ENCODE measurements at regions not wholly inside any gene's neighbourhood (a gene's known extent, or its start where the extent isn't known, plus 50 kb on each side); places are given as distances from the start of the nearest gene placed in this dataset.
A peak's percentile ranks its signal among the peaks of the same experiment; 100 is the strongest.
"Not testable (repeated sequence)": the region's sequence is repeated elsewhere in the genome, so short reads cannot be mapped to it uniquely, and the experiment has no call there.

DNA sequence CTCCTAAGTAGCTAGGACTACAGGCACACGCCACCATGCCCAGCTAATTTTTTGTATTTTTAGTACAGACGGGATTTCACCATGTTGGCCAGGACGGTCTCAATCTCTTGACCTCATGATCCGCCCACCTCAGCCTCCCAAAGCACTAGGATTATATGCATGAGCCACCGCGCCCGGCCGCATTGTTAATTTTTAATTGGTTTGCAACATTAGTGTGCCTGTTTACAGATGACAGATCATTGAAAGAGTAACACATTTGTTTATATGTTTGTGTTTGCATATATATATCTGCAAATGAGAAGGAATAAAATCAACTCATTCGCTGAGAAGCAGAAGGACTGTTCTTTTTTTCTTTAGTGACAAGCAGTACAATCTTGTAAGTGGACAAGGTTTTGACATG lies 152.2 kb upstream of the FNDC3A start:
- H3K4me1 ChIP-seq (ENCODE audit: control insufficient read depth in 1 of 2, extremely low read depth in 1 of 2, insufficient read depth in 2 of 2, low read length in 2 of 2); CTCF ChIA-PET: not testable (repeated sequence)

DNA sequence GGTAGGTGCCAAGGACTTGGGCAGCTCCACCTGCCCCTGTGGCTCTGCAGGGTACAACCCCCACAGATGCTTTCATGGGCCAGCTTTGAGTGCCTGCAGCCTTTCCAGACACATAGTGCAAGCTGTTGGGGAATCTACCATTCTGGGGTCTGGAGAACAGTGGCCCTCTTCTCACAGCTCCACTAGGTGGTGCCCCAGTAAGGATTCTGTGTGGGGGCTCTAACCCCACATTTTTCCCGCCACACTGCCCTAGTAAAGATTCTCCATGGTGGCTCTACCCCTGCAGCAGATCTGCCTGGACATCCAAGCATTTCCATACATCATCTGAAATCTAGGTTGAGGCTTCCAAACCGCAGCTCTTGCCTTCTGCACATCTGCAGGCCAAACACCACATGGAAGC lies 149.7 kb upstream of the FNDC3A start:
- ChIA-PET POLR2A (no interaction called here), CTCF (no interaction called here)
- Mint-ChIP-seq H3K36me3 (peaks cover 8% of the 10 kb centered on the region), H3K4me1 (peaks cover 17 to 24% (median 22%) of the 10 kb centered on the region in 3 donors), H3K4me3 (no peak overlapping the region), H3K9me3 (peaks cover 7 to 11% (median 10%) of the 10 kb centered on the region in 3 donors), H3K27ac (no peak overlapping the region), H3K27me3 (no peaks in the 10 kb centered on the region)
- ATAC-seq (replicated peaks in 1 of 4) = no peak
- Histone ChIP-seq H3K4me3 (ENCODE audit: control insufficient read depth in 1 of 2, extremely low read depth in 1 of 2, low read length in 1 of 2) (no peak overlapping the region), H3K27me3 (replicated peaks in 1 of 2; ENCODE audit: control insufficient read depth in 2 of 2, extremely low read depth in 1 of 2, insufficient read depth in 2 of 2, low read length in 1 of 2) (no peaks in the 10 kb centered on the region), H3K4me1 (ENCODE audit: control insufficient read depth in 1 of 2, extremely low read depth in 1 of 2, insufficient read depth in 2 of 2, low read length in 2 of 2) (peaks cover 0 to 4% of the 10 kb centered on the region in 2 experiments), H3K9me3 (no peaks in the 10 kb centered on the region), H3K36me3 (ENCODE audit: control insufficient read depth in 2 of 2, extremely low read depth in 1 of 2, insufficient read depth in 1 of 2, low read length in 1 of 2) (no peaks in the 10 kb centered on the region), H3K27ac (ENCODE audit: low read length) (no peak overlapping the region)
- DNase-seq = no peak
- WGBS (ENCODE audit: insufficient coverage) = 90% methylated on average over 2 of the region's 2 CpGs

More for the DNA sequence above, 152.2 kb upstream of the FNDC3A start:
- H3K27me3 ChIP-seq (replicated peaks in 1 of 2; ENCODE audit: control insufficient read depth in 2 of 2, extremely low read depth in 1 of 2, insufficient read depth in 2 of 2, low read length in 1 of 2); POLR2A ChIA-PET; H3K4me3 Mint-ChIP-seq; H3K27ac Mint-ChIP-seq; H3K4me3 ChIP-seq (ENCODE audit: control insufficient read depth in 1 of 2, extremely low read depth in 1 of 2, low read length in 1 of 2); H3K36me3 ChIP-seq (ENCODE audit: control insufficient read depth in 2 of 2, extremely low read depth in 1 of 2, insufficient read depth in 1 of 2, low read length in 1 of 2); H3K36me3 Mint-ChIP-seq; H3K4me1 Mint-ChIP-seq; H3K9me3 ChIP-seq; H3K27me3 Mint-ChIP-seq; ATAC-seq (replicated peaks in 1 of 4); H3K27ac ChIP-seq (ENCODE audit: low read length); DNase-seq: not testable (repeated sequence)
- 98% methylated on average over 8 of the region's 9 CpGs for WGBS (ENCODE audit: insufficient coverage)
- H3K9me3 Mint-ChIP-seq = peaks cover 7 to 11% (median 10%) of the 10 kb centered on the region in 3 donors

DNA sequence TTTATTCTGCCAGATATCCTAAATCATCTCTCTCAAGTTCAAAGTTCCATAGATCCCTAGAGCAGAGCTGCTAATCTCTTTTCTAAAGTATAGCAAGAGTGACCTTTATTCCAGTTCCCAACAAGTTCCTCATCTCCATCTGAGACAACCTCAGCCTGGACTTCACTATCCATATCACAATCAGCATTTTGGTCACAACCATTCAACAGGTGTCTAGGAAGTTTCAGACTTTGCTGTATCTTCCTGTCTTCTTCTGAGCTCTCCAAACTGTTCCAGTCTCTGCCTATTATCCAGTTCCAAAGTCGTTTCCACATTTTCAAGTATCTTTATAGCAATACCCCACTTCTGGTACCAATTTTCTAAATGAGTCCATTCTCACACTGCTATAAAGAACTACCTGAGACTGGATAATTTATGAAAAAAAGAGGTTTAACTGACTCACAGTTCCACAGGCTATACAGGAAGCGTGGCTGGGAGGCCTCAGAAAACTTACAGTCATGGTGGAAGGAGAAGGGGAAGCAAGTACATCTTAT lies 148.7 kb upstream of the FNDC3A start:
- WGBS (ENCODE audit: insufficient coverage) = no CpG with 5 or more reads among the region's 2 CpGs
- H3K27me3 Mint-ChIP-seq; POLR2A ChIA-PET; H3K4me1 ChIP-seq (ENCODE audit: control insufficient read depth in 1 of 2, extremely low read depth in 1 of 2, insufficient read depth in 2 of 2, low read length in 2 of 2); H3K27ac Mint-ChIP-seq; CTCF ChIA-PET; H3K27me3 ChIP-seq (replicated peaks in 1 of 2; ENCODE audit: control insufficient read depth in 2 of 2, extremely low read depth in 1 of 2, insufficient read depth in 2 of 2, low read length in 1 of 2); H3K9me3 ChIP-seq; ATAC-seq (replicated peaks in 1 of 4); H3K27ac ChIP-seq (ENCODE audit: low read length); H3K4me3 ChIP-seq (ENCODE audit: control insufficient read depth in 1 of 2, extremely low read depth in 1 of 2, low read length in 1 of 2); DNase-seq; H3K4me3 Mint-ChIP-seq; H3K36me3 ChIP-seq (ENCODE audit: control insufficient read depth in 2 of 2, extremely low read depth in 1 of 2, insufficient read depth in 1 of 2, low read length in 1 of 2); H3K36me3 Mint-ChIP-seq: not testable (repeated sequence)
- H3K4me1 Mint-ChIP-seq = peaks cover 17 to 24% (median 22%) of the 10 kb centered on the region in 3 donors
- H3K9me3 Mint-ChIP-seq = peaks cover 7 to 11% (median 10%) of the 10 kb centered on the region in 3 donors

DNA sequence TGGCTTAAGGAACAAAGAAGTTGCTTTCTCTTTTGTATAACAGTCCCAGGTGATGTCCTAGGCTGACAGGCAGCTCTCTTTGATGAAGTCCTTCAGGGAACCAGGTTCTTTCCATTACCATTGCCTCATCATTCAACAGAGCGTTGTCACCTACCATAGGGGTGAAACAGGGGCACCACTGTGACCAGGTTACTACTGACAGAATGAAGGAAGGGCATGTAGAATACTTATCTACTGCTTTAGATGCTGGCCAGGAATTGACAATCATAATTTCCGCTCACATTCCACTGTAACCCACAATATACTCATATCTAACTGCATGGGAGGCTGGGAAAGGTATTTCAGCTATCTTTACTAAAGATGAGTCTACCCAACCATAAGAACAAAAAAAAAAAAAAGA lies 148.0 kb upstream of the FNDC3A start:
- DNase-seq (no peak), ATAC-seq (replicated peaks in 1 of 4) (no peak)
- Mint-ChIP-seq H3K4me1 (peaks cover 17 to 24% (median 22%) of the 10 kb centered on the region in 3 donors), H3K27me3 (no peaks in the 10 kb centered on the region), H3K9me3 (peaks cover 7 to 16% (median 11%) of the 10 kb centered on the region in 3 donors), H3K4me3 (no peak overlapping the region), H3K36me3 (peaks cover 8% of the 10 kb centered on the region), H3K27ac (no peak overlapping the region)
- Histone ChIP-seq H3K9me3 (no peaks in the 10 kb centered on the region), H3K27ac (ENCODE audit: low read length) (no peak overlapping the region), H3K4me3 (ENCODE audit: control insufficient read depth in 1 of 2, extremely low read depth in 1 of 2, low read length in 1 of 2) (no peak overlapping the region), H3K36me3 (ENCODE audit: control insufficient read depth in 2 of 2, extremely low read depth in 1 of 2, insufficient read depth in 1 of 2, low read length in 1 of 2) (no peaks in the 10 kb centered on the region), H3K4me1 (ENCODE audit: control insufficient read depth in 1 of 2, extremely low read depth in 1 of 2, insufficient read depth in 2 of 2, low read length in 2 of 2) (peaks cover 0 to 4% of the 10 kb centered on the region in 2 experiments), H3K27me3 (replicated peaks in 1 of 2; ENCODE audit: control insufficient read depth in 2 of 2, extremely low read depth in 1 of 2, insufficient read depth in 2 of 2, low read length in 1 of 2) (no peaks in the 10 kb centered on the region)
- ChIA-PET CTCF (no interaction called here), POLR2A (no interaction called here)
- no CpG with 5 or more reads among the region's 2 CpGs for WGBS (ENCODE audit: insufficient coverage)

DNA sequence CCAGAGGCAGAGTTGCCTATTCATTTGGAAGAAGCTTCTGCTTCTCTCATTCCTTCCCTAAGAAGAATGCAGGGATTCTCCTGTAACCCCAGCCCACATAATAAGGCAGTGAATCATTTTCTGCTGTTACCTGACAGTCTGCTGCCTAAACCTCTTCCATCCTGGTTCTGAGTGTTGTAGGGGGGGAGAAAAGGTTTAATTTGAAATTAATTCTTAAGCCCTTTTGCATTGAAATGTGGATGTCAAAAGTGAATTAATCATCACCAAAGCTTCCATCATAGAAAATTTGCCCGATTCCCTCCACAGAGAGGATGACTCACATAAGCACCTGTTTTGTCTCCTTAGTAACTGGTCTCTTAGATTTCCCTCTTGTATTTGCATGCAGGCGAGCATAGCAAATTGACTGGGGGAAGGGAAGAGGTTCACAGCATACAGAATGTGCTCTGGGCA lies 146.7 kb upstream of the FNDC3A start:
- Mint-ChIP-seq H3K4me3 (no peak overlapping the region), H3K9me3 (peaks cover 7 to 20% (median 16%) of the 10 kb centered on the region in 3 donors), H3K27ac (no peak overlapping the region), H3K27me3 (no peaks in the 10 kb centered on the region), H3K4me1 (peaks cover 17 to 24% (median 22%) of the 10 kb centered on the region in 3 donors), H3K36me3 (peaks cover 8% of the 10 kb centered on the region)
- Histone ChIP-seq H3K27me3 (replicated peaks in 1 of 2; ENCODE audit: control insufficient read depth in 2 of 2, extremely low read depth in 1 of 2, insufficient read depth in 2 of 2, low read length in 1 of 2) (no peaks in the 10 kb centered on the region), H3K4me1 (ENCODE audit: control insufficient read depth in 1 of 2, extremely low read depth in 1 of 2, insufficient read depth in 2 of 2, low read length in 2 of 2) (peaks cover 0 to 4% of the 10 kb centered on the region in 2 experiments), H3K36me3 (ENCODE audit: control insufficient read depth in 2 of 2, extremely low read depth in 1 of 2, insufficient read depth in 1 of 2, low read length in 1 of 2) (no peaks in the 10 kb centered on the region), H3K4me3 (ENCODE audit: control insufficient read depth in 1 of 2, extremely low read depth in 1 of 2, low read length in 1 of 2) (no peak overlapping the region), H3K9me3 (no peaks in the 10 kb centered on the region), H3K27ac (ENCODE audit: low read length) (no peak overlapping the region)
- POLR2A ChIA-PET = no interaction called here
- DNase-seq = peak in 1 of 35 experiments; percentile 11
- ATAC-seq (replicated peaks in 1 of 4) = peak in 3 of 4 experiments; percentile 58 to 80 (median 70)
- no CpG with 5 or more reads among the region's 2 CpGs for WGBS (ENCODE audit: insufficient coverage)
- CTCF ChIA-PET = no interaction called here

DNA sequence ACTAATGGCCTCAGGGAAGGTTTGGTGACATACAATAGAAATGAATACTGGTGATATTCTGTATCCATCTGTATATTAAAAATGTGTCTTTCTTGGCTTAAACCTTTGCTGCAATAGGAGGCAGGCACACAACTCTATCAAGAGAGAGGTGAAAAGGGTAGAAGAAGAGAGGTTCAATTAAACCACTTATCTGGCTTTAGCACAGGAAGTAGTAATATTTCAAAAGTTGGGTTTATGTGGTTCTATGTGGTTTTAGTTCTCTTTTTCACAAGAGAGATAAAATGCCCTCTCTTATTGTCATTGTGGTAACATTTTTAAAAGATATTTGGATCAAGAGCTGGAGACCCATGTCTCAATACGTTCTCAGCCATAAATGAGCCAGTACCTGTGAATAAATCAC lies 146.2 kb upstream of the FNDC3A start:
- Mint-ChIP-seq H3K27me3 (no peaks in the 10 kb centered on the region), H3K27ac (no peak overlapping the region), H3K4me1 (peaks cover 17 to 24% (median 22%) of the 10 kb centered on the region in 3 donors), H3K9me3 (peaks cover 7 to 26% (median 17%) of the 10 kb centered on the region in 3 donors), H3K36me3 (peaks cover 8% of the 10 kb centered on the region), H3K4me3 (no peak overlapping the region)
- WGBS (ENCODE audit: insufficient coverage) = no CpG with 5 or more reads among the region's 1 CpG
- Histone ChIP-seq H3K36me3 (ENCODE audit: control insufficient read depth in 2 of 2, extremely low read depth in 1 of 2, insufficient read depth in 1 of 2, low read length in 1 of 2) (no peaks in the 10 kb centered on the region), H3K9me3 (no peaks in the 10 kb centered on the region), H3K4me3 (ENCODE audit: control insufficient read depth in 1 of 2, extremely low read depth in 1 of 2, low read length in 1 of 2) (no peak overlapping the region), H3K27me3 (replicated peaks in 1 of 2; ENCODE audit: control insufficient read depth in 2 of 2, extremely low read depth in 1 of 2, insufficient read depth in 2 of 2, low read length in 1 of 2) (no peaks in the 10 kb centered on the region), H3K27ac (ENCODE audit: low read length) (no peak overlapping the region), H3K4me1 (ENCODE audit: control insufficient read depth in 1 of 2, extremely low read depth in 1 of 2, insufficient read depth in 2 of 2, low read length in 2 of 2) (peaks cover 0 to 4% of the 10 kb centered on the region in 2 experiments)
- ATAC-seq (replicated peaks in 1 of 4) (peak in 1 of 4 experiments; percentile 53), DNase-seq (no peak)
- CTCF ChIA-PET = no interaction called here
- POLR2A ChIA-PET = interaction anchor here in 1 of 2 donors (0.6 kb wide), 1 partner anchor 44 kb away, joined by 4 read pairs; no protein-coding TSS in a partner anchor

All from T-cell (primary cell).